ENCODE measurements at regions not wholly inside any gene's neighbourhood (a gene's known extent, or its start where the extent isn't known, plus 50 kb on each side); places are given as distances from the start of the nearest gene placed in this dataset.

GRCh38 chr10:32210306-32211045 lies 136.5 kb downstream of the EPC1 start (continued):
- peak; percentile 40; the same call in 1 of the 2 replicates for TF ChIP-seq KLF16 (IDR thresholded peaks at IDR 0.05)
- TF ChIP-seq MYNN (IDR thresholded peaks at IDR 0.05): no peak
- no peak for TF ChIP-seq MYNN (CRISPR knock-in tag; IDR thresholded peaks at IDR 0.05)
- no peak for TF ChIP-seq GATA2 (CRISPR knock-in tag; IDR thresholded peaks at IDR 0.05)
- no peak for TF ChIP-seq ZNF197 (CRISPR knock-in tag; IDR thresholded peaks at IDR 0.05; ENCODE audit: low read depth)
- TF ChIP-seq POLR2A (conservative IDR thresholded peaks at IDR 0.05): no peak
- TF ChIP-seq SP1 (CRISPR knock-in tag; IDR thresholded peaks at IDR 0.05): no peak
- no peak for TF ChIP-seq NKRF (IDR thresholded peaks at IDR 0.05; ENCODE audit: borderline replicate concordance)
- TF ChIP-seq NCOR1 (IDR thresholded peaks at IDR 0.05): no peak
- no peak for TF ChIP-seq ID3 (CRISPR knock-in tag; IDR thresholded peaks at IDR 0.05)
- TF ChIP-seq ID3 (tag; IDR thresholded peaks at IDR 0.05): no peak
- no peak for TF ChIP-seq MIER1 (IDR thresholded peaks at IDR 0.05; ENCODE audit: low read depth)

Measured in K562 (cell line).